Panc1 (cell line): ENCODE measurements at regions not wholly inside any gene's neighbourhood (a gene's known extent, or its start where the extent isn't known, plus 50 kb on each side); places are given as distances from the start of the nearest gene placed in this dataset.

Source experiments
- ATAC-seq: fragments of 200-7000 bp; cut with Tn5 transposase; 2 replicates; pipeline ENCODE4 v1.9.1; 2020; ENCODE audit warnings: mild to moderate bottlenecking, moderate library complexity
- BruUV-seq: library from RNA; stranded (reverse); fragments of 400-500 nt; replicated peaks from 2 replicates; lab custom pipeline; 2021; lab: Mats Ljungman, UMichigan
- CTCF ChIA-PET: fragments of 300-600 bp; sonication (Branson Sonifier 250); formaldehyde crosslinking; loops from one replicate; lab custom pipeline; 2022; ENCODE audit warnings: antibody characterized with exemption; lab: Charles Lee
- POLR2A ChIA-PET: fragments of 300-600 bp; sonication (Branson Sonifier 250); formaldehyde crosslinking; loops from one replicate; lab custom pipeline; 2022; ENCODE audit warnings: antibody characterized with exemption; lab: Charles Lee
- DNase-seq: peaks from one replicate; pipeline ENCODE4 v3.0.0-alpha.2; 2010; ENCODE audit warnings: low read depth, low spot score
- H3K27ac ChIP-seq: 2 replicates; pipeline ENCODE4 v1.5.1; 2011; ENCODE audit warnings: mild to moderate bottlenecking, low read length, inconsistent platforms
- H3K27me3 ChIP-seq: fragments of 200-500 bp; sonication (Bioruptor generic); 2 replicates; pipeline ENCODE4 v1.6.0; 2014; ENCODE audit warnings: low read length, inconsistent platforms; ENCODE audit not compliant: control insufficient read depth, insufficient read depth
- H3K36me3 ChIP-seq: fragments of 200-500 bp; sonication (Bioruptor generic); 2 replicates; pipeline ENCODE4 v1.5.1; 2014; ENCODE audit warnings: inconsistent platforms, mild to moderate bottlenecking, low read length, moderate library complexity; ENCODE audit not compliant: control insufficient read depth, insufficient read depth
- H3K4me1 ChIP-seq: 2 replicates; pipeline ENCODE4 v1.5.1; 2011; ENCODE audit warnings: inconsistent platforms, mild to moderate bottlenecking, low read length, moderate library complexity; ENCODE audit not compliant: control insufficient read depth, insufficient read depth
- H3K4me3 ChIP-seq, 2 experiments: 2 replicates each; pipeline ENCODE4 v1.5.1; 2011 to 2012; ENCODE audit warnings: low read depth in 2 of 2, low read length in 2 of 2, mild to moderate bottlenecking in 2 of 2, inconsistent platforms in 1 of 2, moderate library complexity in 1 of 2
- H3K9me3 ChIP-seq: fragments of 200-500 bp; sonication (Bioruptor generic); 2 replicates; pipeline ENCODE4 v1.5.1; 2014; ENCODE audit warnings: low read depth, mild to moderate bottlenecking, inconsistent platforms, low read length, moderate library complexity; ENCODE audit not compliant: control insufficient read depth, insufficient read depth
- CTCF ChIP-seq: fragments of 450-650 bp; IDR thresholded peaks from 2 replicates; pipeline ENCODE4 v1.5.1; 2017; ENCODE audit warnings: mild to moderate bottlenecking
- POLR2AphosphoS5 ChIP-seq: IDR thresholded peaks from 2 replicates; pipeline ENCODE4 v1.6.1; 2012; ENCODE audit warnings: mild to moderate bottlenecking, low read depth, low read length, moderate library complexity
- REST ChIP-seq, 2 experiments: IDR thresholded peaks; 2 replicates each; pipeline ENCODE4 v1.6.1; 2011 to 2012; ENCODE audit warnings: low read depth in 2 of 2, control low read depth in 1 of 2, low read length in 1 of 2, mild to moderate bottlenecking in 1 of 2, moderate library complexity in 1 of 2; ENCODE audit not compliant: insufficient read depth in 1 of 2
- SIN3A ChIP-seq: IDR thresholded peaks from 2 replicates; pipeline ENCODE4 v1.6.1; 2012; ENCODE audit warnings: low read depth, mild to moderate bottlenecking, low read length, moderate library complexity, borderline replicate concordance; ENCODE audit not compliant: insufficient read depth
- TCF7L2 ChIP-seq: IDR thresholded peaks from 2 replicates; pipeline ENCODE4 v1.6.1; 2011; ENCODE audit warnings: mild to moderate bottlenecking, low read depth, low read length, inconsistent platforms
- in situ Hi-C: cut with HindIII; loops from 2 replicates; pipeline ENCODE4 v1.10.0; 2016; ENCODE audit warnings: low sequenced_read_pairs, low pct_unique_long_range_greater_than_20kb
- intact Hi-C: fragments of 100-400 bp; cut with micrococcal nuclease; formaldehyde crosslinking; loops from one replicate; pipeline ENCODE4 v1.10.0; 2022; ENCODE audit not compliant: unreplicated experiment

GRCh38 chr1:112075566-112075965, 86.1 kb upstream of the KCND3 start:
- H3K9me3 ChIP-seq: no peaks in the 10 kb centered on the region; the same call in 1 of the 2 replicates
- BruUV-seq: no TSS peak
- no peaks in the 10 kb centered on the region for H3K27me3 ChIP-seq
- no peak overlapping the region for H3K27ac ChIP-seq
- ATAC-seq: no peak
- H3K36me3 ChIP-seq: no peaks in the 10 kb centered on the region
- no peak for DNase-seq
- intact Hi-C loops: no loop called here
- TF ChIP-seq SIN3A (no peak), REST (IDR thresholded peaks at IDR 0.05; ENCODE audit: insufficient read depth in 1 of 2, low read depth in 2 of 2, low read length in 1 of 2) (no peak), CTCF (no peak), TCF7L2 (no peak), POLR2AphosphoS5 (no peak)
- no peak overlapping the region for H3K4me3 ChIP-seq
- H3K4me1 ChIP-seq: no peaks in the 10 kb centered on the region
- ChIA-PET POLR2A (no interaction called here), CTCF (no interaction called here)
- in situ Hi-C loops: no loop called here

- Histone ChIP-seq H3K36me3 (no peaks in the 10 kb centered on the region), H3K9me3 (no peaks in the 10 kb centered on the region), H3K4me3 (no peak overlapping the region), H3K27me3 (no peaks in the 10 kb centered on the region), H3K4me1 (no peaks in the 10 kb centered on the region), H3K27ac (no peak overlapping the region)
- TF ChIP-seq CTCF (no peak), TCF7L2 (no peak), POLR2AphosphoS5 (no peak), REST (IDR thresholded peaks at IDR 0.05; ENCODE audit: insufficient read depth in 1 of 2, low read depth in 2 of 2, low read length in 1 of 2) (no peak), SIN3A (no peak)
- no peak for DNase-seq
- CTCF ChIA-PET: no interaction called here
- POLR2A ChIA-PET: no interaction called here
- ATAC-seq: no peak
- intact Hi-C loops (no loop called here), in situ Hi-C loops (no loop called here)
- no TSS peak for BruUV-seq
Measured at GRCh38 chr1:112079446-112079845, 90.0 kb upstream of the KCND3 start.
